HS-5 (cell line): ENCODE measurements at regions not wholly inside any gene's neighbourhood (a gene's known extent, or its start where the extent isn't known, plus 50 kb on each side); places are given as distances from the start of the nearest gene placed in this dataset.

Experiments used
- DNase-seq: peaks from one replicate; pipeline ENCODE4 v3.0.0-alpha.2; 2012; ENCODE audit warnings: low read depth

GRCh38 chr6:30806581-30807183 is 62.3 kb upstream of the IER3 start:
- no peak for DNase-seq

GRCh38 chr6:30804333-30804732 is 60.0 kb upstream of the IER3 start:
- no peak for DNase-seq

GRCh38 chr6:30802731-30803130 is 58.4 kb upstream of the IER3 start:
- DNase-seq = no peak

GRCh38 chr6:30801950-30802349 is 57.6 kb upstream of the IER3 start:
- DNase-seq = no peak

GRCh38 chr6:30800871-30801270 is 56.5 kb upstream of the IER3 start:
- no peak for DNase-seq

- no peak for DNase-seq
Observed at GRCh38 chr6:30799210-30799609, 54.9 kb upstream of the IER3 start.

GRCh38 chr6:30798494-30798893 is 54.1 kb upstream of the IER3 start:
- DNase-seq = no peak

- DNase-seq = no peak
Observed at GRCh38 chr6:30795549-30796293, 51.4 kb upstream of the IER3 start.
